BLaER1 (cell line): ENCODE measurements at regions not wholly inside any gene's neighbourhood (a gene's known extent, or its start where the extent isn't known, plus 50 kb on each side); places are given as distances from the start of the nearest gene placed in this dataset.

Experiments used
- H3K27ac ChIP-seq: shearing (Covaris generic); formaldehyde crosslinking; 2 replicates; pipeline ENCODE4 v1.8.1; 2022
- H3K27me3 ChIP-seq: shearing (Covaris generic); formaldehyde crosslinking; 2 replicates; pipeline ENCODE4 v1.8.1; 2022
- H3K36me3 ChIP-seq: shearing (Covaris generic); formaldehyde crosslinking; 2 replicates; pipeline ENCODE4 v1.8.1; 2022
- H3K4me1 ChIP-seq: shearing (Covaris generic); formaldehyde crosslinking; 2 replicates; pipeline ENCODE4 v1.8.1; 2022
- H3K4me2 ChIP-seq: shearing (Covaris generic); formaldehyde crosslinking; 2 replicates; pipeline ENCODE4 v1.8.1; 2022
- H3K4me3 ChIP-seq: shearing (Covaris generic); formaldehyde crosslinking; 2 replicates; pipeline ENCODE4 v1.8.1; 2022
- H3K9ac ChIP-seq: shearing (Covaris generic); formaldehyde crosslinking; 2 replicates; pipeline ENCODE4 v1.8.1; 2022
- H3K9me3 ChIP-seq: shearing (Covaris generic); formaldehyde crosslinking; 2 replicates; pipeline ENCODE4 v1.8.1; 2022
- H4K20me1 ChIP-seq: shearing (Covaris generic); formaldehyde crosslinking; 2 replicates; pipeline ENCODE4 v1.8.1; 2022
- Cebpa-rat ChIP-seq: shearing (Covaris generic); IDR thresholded peaks from 2 replicates; pipeline ENCODE4 v1.8.1; 2022

DNA sequence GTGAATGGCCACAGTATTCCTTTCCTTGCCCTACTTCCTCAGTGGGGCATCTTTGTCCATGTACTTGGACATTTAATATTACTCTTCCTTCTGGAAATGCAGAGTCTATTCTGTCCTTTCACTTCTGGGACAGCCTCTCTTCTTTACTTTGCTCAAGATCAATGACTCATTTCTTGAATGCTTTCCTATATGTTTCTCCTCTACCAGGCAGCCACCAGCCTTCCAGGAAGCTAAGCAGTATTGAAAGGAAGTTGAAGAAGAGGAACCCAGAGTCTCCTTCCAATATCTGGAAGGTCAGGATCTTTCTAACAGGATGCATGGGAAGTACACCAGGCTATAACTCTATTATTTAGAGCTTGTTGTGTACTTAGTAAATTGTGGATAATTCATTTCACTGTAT is 182.8 kb downstream of the CD47 start:
- H3K4me3 ChIP-seq = no peak overlapping the region
- H3K4me2 ChIP-seq = no peak overlapping the region
- no peaks in the 10 kb centered on the region for H3K27me3 ChIP-seq
- no peaks in the 10 kb centered on the region for H3K9me3 ChIP-seq
- H3K27ac ChIP-seq = no peak overlapping the region
- H3K9ac ChIP-seq = no peak overlapping the region
- H3K36me3 ChIP-seq = no peaks in the 10 kb centered on the region
- no peaks in the 10 kb centered on the region for H4K20me1 ChIP-seq
- H3K4me1 ChIP-seq = no peaks in the 10 kb centered on the region
- no peak for TF ChIP-seq Cebpa-rat

DNA sequence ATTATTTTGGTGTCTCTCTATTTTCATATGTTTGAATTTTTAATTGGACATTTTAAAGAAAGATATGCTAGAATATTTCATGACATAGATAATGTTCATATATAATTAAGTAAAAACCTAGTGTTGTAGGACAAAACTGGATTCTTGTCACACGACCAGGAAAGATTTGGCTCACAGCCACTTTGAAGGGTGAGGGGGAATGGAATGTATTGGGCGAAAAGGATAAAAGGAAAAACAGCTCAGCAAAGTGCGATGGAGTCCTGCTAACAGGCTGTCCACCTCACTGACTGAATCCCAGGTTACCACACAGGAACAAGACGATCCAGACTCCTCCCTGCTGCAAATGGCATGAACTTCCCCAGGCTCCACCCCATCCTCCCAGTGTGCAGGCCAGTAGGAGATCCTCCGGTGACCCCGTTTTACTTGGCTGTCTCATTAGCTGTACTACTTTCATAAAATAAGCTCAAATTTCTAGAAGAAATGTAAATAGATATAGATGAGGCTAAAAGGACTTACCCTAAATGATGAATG is 186.2 kb downstream of the CD47 start:
- Histone ChIP-seq H3K4me3 (no peak overlapping the region), H3K27ac (no peak overlapping the region), H3K27me3 (no peaks in the 10 kb centered on the region), H3K9me3 (no peaks in the 10 kb centered on the region), H3K4me2 (no peak overlapping the region), H3K36me3 (no peaks in the 10 kb centered on the region), H4K20me1 (no peaks in the 10 kb centered on the region), H3K4me1 (no peaks in the 10 kb centered on the region), H3K9ac (no peak overlapping the region)
- no peak for TF ChIP-seq Cebpa-rat

DNA sequence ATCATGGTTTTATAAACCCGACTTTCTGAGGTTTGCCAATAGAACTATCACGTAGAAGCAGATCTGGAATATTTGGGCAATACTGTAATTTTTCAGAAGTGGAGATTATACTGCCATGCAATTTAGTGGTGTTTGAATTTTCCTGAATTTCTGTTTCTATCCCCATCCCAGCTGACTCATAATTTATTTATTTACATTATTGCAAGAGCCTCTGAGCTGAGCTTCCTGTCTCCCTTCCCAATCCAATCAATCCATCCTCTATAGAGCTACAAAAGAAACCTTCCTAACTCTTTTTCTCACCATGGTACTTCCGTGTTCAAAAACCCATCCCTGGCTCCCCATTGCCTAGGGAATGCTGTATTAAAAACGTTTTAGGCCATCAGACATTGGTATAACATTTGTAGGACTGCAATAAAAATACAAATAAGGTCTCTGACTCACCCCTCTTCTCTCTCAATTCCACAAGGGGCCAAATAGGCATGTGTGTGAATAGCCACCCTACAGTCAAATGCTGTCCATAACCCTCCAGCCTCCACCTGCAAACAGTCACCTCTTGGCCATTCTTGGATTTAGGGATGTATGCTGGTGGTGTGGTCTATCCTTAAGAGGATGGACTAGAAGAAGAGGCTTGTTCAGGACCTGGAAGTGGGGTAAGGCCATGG is 190.7 kb downstream of the CD47 start:
- H3K36me3 ChIP-seq = no peaks in the 10 kb centered on the region
- TF ChIP-seq Cebpa-rat = no peak
- no peaks in the 10 kb centered on the region for H4K20me1 ChIP-seq
- no peaks in the 10 kb centered on the region for H3K4me1 ChIP-seq
- no peaks in the 10 kb centered on the region for H3K9me3 ChIP-seq
- H3K27me3 ChIP-seq = no peaks in the 10 kb centered on the region
- H3K4me3 ChIP-seq = no peak overlapping the region
- no peak overlapping the region for H3K27ac ChIP-seq
- H3K9ac ChIP-seq = no peak overlapping the region
- H3K4me2 ChIP-seq = no peak overlapping the region

DNA sequence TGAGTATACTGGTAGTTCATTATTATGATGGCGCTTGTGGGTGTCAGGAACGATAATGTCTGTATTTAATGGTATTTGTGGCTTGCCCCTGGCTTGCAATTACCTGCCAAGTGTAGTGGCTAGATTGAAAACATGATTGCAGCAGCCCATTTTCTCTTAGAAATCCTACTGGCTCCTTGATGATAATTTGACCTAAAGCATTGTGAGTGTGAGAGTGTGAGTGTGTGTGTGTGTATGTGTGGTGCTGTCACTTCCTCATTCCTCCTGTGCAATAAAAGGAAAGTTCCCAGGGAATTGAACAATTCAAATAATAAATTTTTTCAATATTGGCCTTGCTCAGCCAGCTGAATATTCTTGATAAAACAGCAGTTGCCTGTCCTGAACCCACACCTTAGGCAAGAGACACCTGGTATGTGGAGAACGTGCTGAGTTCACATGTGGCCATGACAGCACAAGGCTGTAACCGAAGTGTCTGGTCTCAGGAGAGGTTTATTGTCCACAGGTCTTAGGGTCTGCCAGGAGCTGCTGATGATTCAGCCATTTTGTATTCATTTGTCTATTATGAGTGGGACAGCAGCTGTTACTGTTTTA is 193.3 kb downstream of the CD47 start:
- H3K27me3 ChIP-seq = no peaks in the 10 kb centered on the region
- H3K4me3 ChIP-seq = no peak overlapping the region
- TF ChIP-seq Cebpa-rat = no peak

DNA sequence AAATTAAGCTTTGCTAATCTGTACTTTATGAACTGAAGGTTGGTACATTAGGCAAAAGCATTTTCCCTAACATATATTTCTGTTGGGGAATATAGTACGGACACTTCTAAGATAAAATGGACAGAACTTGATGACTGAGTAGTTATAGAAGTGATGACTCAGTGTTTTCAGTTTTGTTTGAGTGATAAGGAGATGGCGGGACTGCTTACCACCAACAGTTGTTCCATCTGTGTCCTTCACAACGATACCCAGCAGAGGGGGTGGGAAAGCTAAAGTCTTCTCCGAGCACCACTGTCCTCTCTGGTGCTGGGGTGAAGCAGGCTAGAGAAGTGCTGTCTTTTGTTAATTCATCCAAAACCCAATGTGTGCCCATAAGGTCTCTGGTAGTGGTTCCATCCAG is 195.8 kb downstream of the CD47 start:
- Histone ChIP-seq H3K9ac (no peak overlapping the region), H3K9me3 (no peaks in the 10 kb centered on the region)

More for the DNA sequence above, 193.3 kb downstream of the CD47 start:
- Histone ChIP-seq H3K9me3 (no peaks in the 10 kb centered on the region), H4K20me1 (no peaks in the 10 kb centered on the region), H3K4me2 (no peak overlapping the region), H3K36me3 (no peaks in the 10 kb centered on the region), H3K9ac (no peak overlapping the region), H3K4me1 (no peaks in the 10 kb centered on the region), H3K27ac (no peak overlapping the region)

DNA sequence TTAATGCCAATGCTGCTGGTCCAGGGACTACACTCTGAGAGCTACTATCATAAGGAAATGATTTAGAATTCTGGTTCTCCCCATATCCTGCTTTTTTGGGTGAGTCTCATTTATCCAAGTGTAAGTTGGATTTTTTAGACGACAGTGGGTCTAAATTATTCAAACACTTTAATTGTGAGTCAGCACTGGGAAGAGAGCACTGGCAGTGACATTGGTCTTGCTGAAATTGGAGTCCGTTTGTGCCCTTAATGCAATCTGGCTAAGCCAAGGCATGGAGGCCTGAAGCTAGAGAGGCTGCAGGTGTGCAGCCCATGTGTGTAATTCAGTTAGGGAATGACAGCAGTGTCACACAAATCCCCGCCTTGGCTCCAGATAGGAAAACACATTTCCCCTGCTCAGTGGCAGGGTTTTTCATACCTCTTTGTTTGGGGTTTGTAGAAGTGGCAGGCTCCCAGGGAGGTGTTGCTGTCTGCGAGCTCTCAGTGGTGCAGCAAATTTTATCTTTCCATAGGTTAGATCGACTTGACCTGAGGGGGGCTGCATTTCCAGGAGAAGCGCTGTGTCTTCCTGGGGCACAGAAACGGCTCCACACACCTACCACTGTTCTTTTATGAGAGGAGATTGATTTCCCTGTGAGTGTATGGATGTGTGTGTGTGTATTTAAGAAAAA is 197.7 kb downstream of the CD47 start:
- Histone ChIP-seq H3K4me2 (no peak overlapping the region), H3K27me3 (no peaks in the 10 kb centered on the region), H3K36me3 (no peaks in the 10 kb centered on the region), H3K9me3 (peaks cover 4% of the 10 kb centered on the region; the same call in 1 of the 2 replicates), H3K4me1 (no peaks in the 10 kb centered on the region), H3K9ac (no peak overlapping the region), H4K20me1 (no peaks in the 10 kb centered on the region), H3K4me3 (no peak overlapping the region), H3K27ac (no peak overlapping the region)
- TF ChIP-seq Cebpa-rat = no peak

More for the DNA sequence above, 195.8 kb downstream of the CD47 start:
- Histone ChIP-seq H3K4me1 (no peaks in the 10 kb centered on the region), H3K4me2 (no peak overlapping the region), H3K36me3 (no peaks in the 10 kb centered on the region), H4K20me1 (no peaks in the 10 kb centered on the region), H3K27ac (no peak overlapping the region), H3K4me3 (no peak overlapping the region), H3K27me3 (no peaks in the 10 kb centered on the region)
- no peak for TF ChIP-seq Cebpa-rat

DNA sequence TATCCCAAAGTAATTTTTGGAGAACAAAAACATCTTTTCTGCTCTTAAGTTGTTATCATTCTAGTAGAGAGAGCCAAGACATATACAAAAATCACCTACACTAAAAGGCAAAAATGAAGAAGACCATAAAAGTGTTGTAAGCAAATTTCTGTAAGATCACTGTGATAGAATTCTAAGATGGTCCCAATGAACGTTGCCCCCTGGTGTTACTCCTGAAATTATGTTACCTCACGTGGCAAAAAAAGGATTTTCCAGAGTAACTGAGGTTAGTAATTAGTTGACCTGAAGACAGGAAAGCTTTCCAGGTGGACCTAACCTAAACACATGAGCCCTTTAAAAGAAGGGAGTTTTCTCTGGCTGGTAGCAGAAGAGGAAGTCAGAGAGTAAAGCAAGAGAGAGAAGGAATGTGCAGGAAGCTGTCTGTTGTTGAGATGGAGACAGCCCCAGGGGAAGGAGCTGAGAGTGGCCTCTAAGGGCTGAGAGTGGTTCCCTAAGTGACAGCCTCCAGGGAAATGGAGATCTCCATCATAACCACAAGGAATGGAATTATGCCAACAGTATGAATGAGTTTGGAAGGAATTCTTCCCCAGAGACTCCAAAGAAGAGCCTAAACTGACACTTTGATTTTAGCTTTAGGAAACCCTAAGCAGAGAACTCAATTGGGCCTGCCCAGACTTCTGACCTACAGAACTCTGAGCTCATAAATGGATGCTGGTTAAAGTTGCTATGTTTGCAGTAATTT is 205.9 kb downstream of the CD47 start:
- Histone ChIP-seq H4K20me1 (no peaks in the 10 kb centered on the region), H3K4me2 (no peak overlapping the region), H3K9ac (no peak overlapping the region), H3K4me1 (0 out of 2 replicates have a peak, but pooled peaks cover 4% of the 10 kb centered on the region), H3K9me3 (peaks cover 4% of the 10 kb centered on the region; the same call in 1 of the 2 replicates), H3K27ac (no peak overlapping the region), H3K4me3 (no peak overlapping the region), H3K27me3 (no peaks in the 10 kb centered on the region), H3K36me3 (no peaks in the 10 kb centered on the region)
- TF ChIP-seq Cebpa-rat = no peak

DNA sequence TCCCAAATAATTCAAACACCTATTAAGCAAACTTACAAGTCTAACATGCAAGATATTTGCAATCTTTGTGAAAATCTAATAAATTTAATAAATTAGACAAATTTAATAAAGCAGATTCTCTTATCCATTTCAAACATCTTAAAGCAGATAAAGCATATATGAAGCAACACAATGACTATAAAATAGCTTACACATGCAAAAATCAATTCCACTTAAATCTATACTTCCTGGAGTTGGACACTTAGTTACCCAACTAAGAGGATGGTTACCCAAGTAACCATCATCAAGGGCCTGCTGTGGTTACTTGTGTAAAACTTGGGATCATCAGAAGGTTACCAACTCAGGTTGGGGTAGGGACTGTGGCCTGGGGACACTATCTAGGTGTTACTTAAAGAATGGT is 206.8 kb downstream of the CD47 start:
- Histone ChIP-seq H3K27ac (no peak overlapping the region), H3K4me2 (no peak overlapping the region), H3K4me1 (0 out of 2 replicates have a peak, but pooled peaks cover 4% of the 10 kb centered on the region), H3K9ac (no peak overlapping the region), H3K4me3 (no peak overlapping the region), H4K20me1 (no peaks in the 10 kb centered on the region), H3K27me3 (no peaks in the 10 kb centered on the region), H3K36me3 (no peaks in the 10 kb centered on the region), H3K9me3 (peaks cover under 1% of the 10 kb centered on the region; the same call in 1 of the 2 replicates)
- TF ChIP-seq Cebpa-rat = no peak

DNA sequence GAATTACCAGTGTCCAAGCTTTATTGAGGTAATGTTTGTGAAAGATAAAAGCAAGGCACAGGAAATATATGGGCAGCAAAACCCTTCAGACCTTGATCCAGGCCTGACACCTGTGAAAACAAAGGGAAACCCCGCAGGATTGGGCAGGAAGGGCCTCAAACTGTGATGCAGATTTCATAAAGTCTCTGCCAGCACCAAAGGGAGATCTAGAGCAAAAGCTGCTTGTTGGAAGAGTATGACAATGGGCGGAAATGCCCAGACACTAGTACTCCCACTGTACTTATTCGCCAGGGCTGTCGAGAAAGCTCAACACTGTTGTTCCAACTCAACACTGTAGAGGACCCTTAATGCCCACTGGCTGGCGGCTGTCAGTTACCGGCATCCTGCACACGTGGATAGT is 207.9 kb downstream of the CD47 start:
- no peaks in the 10 kb centered on the region for H4K20me1 ChIP-seq
- H3K27ac ChIP-seq = no peak overlapping the region
- no peaks in the 10 kb centered on the region for H3K27me3 ChIP-seq
- 0 out of 2 replicates have a peak, but pooled peaks cover 4% of the 10 kb centered on the region for H3K4me1 ChIP-seq
- no peak overlapping the region for H3K9ac ChIP-seq
- no peaks in the 10 kb centered on the region for H3K9me3 ChIP-seq
- H3K4me3 ChIP-seq = no peak overlapping the region
- TF ChIP-seq Cebpa-rat = no peak
- no peaks in the 10 kb centered on the region for H3K36me3 ChIP-seq
- no peak overlapping the region for H3K4me2 ChIP-seq
